Activated CD8-positive, alpha-beta T cell treated with anti-CD3 and anti-CD28 coated beads for 36 hours (primary cell): ENCODE measurements at regions not wholly inside any gene's neighbourhood (a gene's known extent, or its start where the extent isn't known, plus 50 kb on each side); places are given as distances from the start of the nearest gene placed in this dataset.

Experiments
- ATAC-seq: fragments of 200-7000 bp; cut with Tn5 transposase; one replicate; pipeline ENCODE4 v1.10.0; 2021; ENCODE audit warnings: mild to moderate bottlenecking, moderate library complexity
- CTCF ChIA-PET: fragments of 350-600 bp; sonication (Branson Sonifier 250); formaldehyde crosslinking; loops from one replicate; lab custom pipeline; 2021; ENCODE audit warnings: antibody characterized with exemption; lab: Charles Lee
- POLR2A ChIA-PET: fragments of 350-600 bp; sonication (Branson Sonifier 250); formaldehyde crosslinking; loops from one replicate; lab custom pipeline; 2021; ENCODE audit warnings: antibody characterized with exemption; lab: Charles Lee
- DNase-seq: peaks from one replicate; pipeline ENCODE4 v3.0.0-alpha.2; 2020
- H3K27ac Mint-ChIP-seq: one replicate; pipeline ENCODE4 v1.8.0; 2021; ENCODE audit warnings: mild to moderate bottlenecking, mixed read lengths
- H3K27me3 Mint-ChIP-seq: one replicate; pipeline ENCODE4 v1.8.0; 2021; ENCODE audit warnings: mixed read lengths
- H3K36me3 Mint-ChIP-seq: one replicate; pipeline ENCODE4 v1.8.0; 2021; ENCODE audit warnings: low read depth, mixed read lengths
- H3K4me1 Mint-ChIP-seq: one replicate; pipeline ENCODE4 v1.8.0; 2021; ENCODE audit warnings: low read depth, mixed read lengths
- H3K4me3 Mint-ChIP-seq: one replicate; pipeline ENCODE4 v1.8.0; 2021; ENCODE audit warnings: mild to moderate bottlenecking, moderate library complexity, mixed read lengths
- H3K9me3 Mint-ChIP-seq: one replicate; pipeline ENCODE4 v1.8.0; 2021; ENCODE audit warnings: mixed read lengths
- intact Hi-C: fragments of 100-400 bp; cut with micrococcal nuclease; formaldehyde crosslinking; loops from one replicate; pipeline ENCODE4 v1.10.0; 2022
- TF ChIP-seq, protein P1 (sequence below): fragments of 200-600 bp; IDR thresholded peaks from one replicate; pipeline ENCODE4 v1.8.0; 2022; ENCODE audit warnings: antibody characterized with exemption, mild to moderate bottlenecking

DNA sequence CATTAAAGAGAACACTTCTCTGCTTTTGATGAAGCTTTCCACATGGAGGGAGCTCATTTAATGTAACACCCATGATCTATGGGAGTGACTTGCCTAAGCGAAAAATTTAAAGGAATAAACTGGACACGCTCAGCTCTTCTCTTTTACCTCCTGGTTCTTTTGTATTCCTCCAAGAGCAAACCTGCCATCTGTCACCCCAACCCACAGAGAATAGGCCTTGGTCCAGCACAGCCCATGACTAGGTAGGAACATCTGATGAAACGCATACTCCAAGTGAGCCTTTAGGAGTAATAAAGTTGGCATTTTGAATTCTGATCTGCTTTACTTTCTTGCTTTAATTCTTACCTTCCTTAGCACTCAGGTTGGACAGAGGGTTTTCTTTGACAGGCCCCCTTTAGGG lies 389.0 kb downstream of the HNRNPD start:
- Mint-ChIP-seq H3K36me3 (no peaks in the 10 kb centered on the region), H3K4me3 (no peak overlapping the region), H3K9me3 (no peaks in the 10 kb centered on the region), H3K4me1 (no peaks in the 10 kb centered on the region), H3K27ac (no peak overlapping the region), H3K27me3 (peaks cover 7% of the 10 kb centered on the region)
- ATAC-seq = no peak
- POLR2A ChIA-PET = no interaction called here
- TF ChIP-seq, protein P1, sequence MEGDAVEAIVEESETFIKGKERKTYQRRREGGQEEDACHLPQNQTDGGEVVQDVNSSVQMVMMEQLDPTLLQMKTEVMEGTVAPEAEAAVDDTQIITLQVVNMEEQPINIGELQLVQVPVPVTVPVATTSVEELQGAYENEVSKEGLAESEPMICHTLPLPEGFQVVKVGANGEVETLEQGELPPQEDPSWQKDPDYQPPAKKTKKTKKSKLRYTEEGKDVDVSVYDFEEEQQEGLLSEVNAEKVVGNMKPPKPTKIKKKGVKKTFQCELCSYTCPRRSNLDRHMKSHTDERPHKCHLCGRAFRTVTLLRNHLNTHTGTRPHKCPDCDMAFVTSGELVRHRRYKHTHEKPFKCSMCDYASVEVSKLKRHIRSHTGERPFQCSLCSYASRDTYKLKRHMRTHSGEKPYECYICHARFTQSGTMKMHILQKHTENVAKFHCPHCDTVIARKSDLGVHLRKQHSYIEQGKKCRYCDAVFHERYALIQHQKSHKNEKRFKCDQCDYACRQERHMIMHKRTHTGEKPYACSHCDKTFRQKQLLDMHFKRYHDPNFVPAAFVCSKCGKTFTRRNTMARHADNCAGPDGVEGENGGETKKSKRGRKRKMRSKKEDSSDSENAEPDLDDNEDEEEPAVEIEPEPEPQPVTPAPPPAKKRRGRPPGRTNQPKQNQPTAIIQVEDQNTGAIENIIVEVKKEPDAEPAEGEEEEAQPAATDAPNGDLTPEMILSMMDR = no peak
- intact Hi-C loops = no loop called here
- CTCF ChIA-PET = interaction anchor here (0.9 kb wide), 1 partner anchor 23 kb away, joined by 3 read pairs; no protein-coding TSS in a partner anchor
- no peak for DNase-seq

DNA sequence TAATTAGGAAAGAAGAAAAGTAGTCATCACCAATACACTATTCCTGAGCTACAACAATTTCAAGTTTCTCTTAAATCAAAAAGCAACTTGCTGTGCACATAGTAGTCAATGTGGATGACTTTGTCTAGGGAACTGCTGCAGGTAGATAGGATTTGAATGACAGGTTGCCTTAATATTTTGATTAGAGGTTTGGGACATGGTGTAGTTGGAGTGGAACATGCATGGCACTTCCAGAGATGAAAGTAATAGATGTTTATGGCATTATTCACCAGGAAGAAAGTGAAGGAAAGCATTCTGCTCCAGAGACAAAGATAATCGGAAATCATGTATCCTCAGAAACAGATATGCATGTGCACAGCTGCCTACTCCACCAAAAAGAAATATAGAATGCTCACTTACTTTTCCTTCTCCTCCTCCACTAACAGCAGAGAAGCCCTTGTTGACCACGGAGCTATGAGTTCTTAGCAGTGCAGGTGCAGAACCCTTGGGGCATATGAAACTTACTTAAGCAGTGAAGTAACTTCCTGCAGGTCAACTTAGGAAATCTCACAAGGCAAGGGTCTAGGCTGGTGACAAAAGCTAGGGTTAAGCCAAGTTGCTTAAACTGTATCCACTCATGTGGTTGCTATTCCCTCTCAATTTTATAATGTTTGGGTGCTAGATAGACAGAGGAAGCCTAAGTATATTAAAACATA lies 390.8 kb downstream of the HNRNPD start:
- TF ChIP-seq, protein P1 = no peak
- POLR2A ChIA-PET = no interaction called here
- Mint-ChIP-seq H3K9me3 (no peaks in the 10 kb centered on the region), H3K4me1 (no peaks in the 10 kb centered on the region), H3K27ac (no peak overlapping the region), H3K36me3 (no peaks in the 10 kb centered on the region), H3K27me3 (peaks cover under 1% of the 10 kb centered on the region), H3K4me3 (no peak overlapping the region)
- intact Hi-C loops = no loop called here
- CTCF ChIA-PET = interaction anchor here (1.0 kb wide), 1 partner anchor 18 kb away, joined by 3 read pairs; no protein-coding TSS in a partner anchor
- no peak for DNase-seq
- no peak for ATAC-seq

DNA sequence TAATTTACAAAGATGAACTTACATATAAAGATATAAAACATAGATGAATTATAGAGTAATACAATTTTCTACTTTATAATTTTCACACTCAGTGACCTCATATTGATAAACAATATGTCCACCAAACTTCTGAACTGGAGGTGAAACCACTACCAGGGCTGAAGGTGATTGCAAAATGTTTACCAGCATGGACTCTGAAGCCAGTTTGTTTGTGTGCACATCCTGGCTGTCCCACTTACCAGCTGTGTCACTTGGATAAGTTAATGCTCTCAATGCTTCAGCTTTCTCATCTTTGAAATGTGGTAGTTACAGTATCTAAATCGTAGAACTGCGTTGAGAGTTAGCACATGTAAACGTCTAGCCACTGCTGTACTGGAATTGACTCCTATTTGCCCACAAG lies 392.6 kb downstream of the HNRNPD start:
- TF ChIP-seq, protein P1 = no peak
- no peak overlapping the region for H3K27ac Mint-ChIP-seq
- intact Hi-C loops = no loop called here
- CTCF ChIA-PET = no interaction called here
- no peaks in the 10 kb centered on the region for H3K36me3 Mint-ChIP-seq
- H3K27me3 Mint-ChIP-seq = no peaks in the 10 kb centered on the region
- no peak overlapping the region for H3K4me3 Mint-ChIP-seq
- no peaks in the 10 kb centered on the region for H3K4me1 Mint-ChIP-seq
- ATAC-seq (no peak), DNase-seq (no peak)
- no peaks in the 10 kb centered on the region for H3K9me3 Mint-ChIP-seq
- POLR2A ChIA-PET = interaction anchor here (0.6 kb wide), 1 partner anchor 14 kb away, joined by 3 read pairs; no protein-coding TSS in a partner anchor

DNA sequence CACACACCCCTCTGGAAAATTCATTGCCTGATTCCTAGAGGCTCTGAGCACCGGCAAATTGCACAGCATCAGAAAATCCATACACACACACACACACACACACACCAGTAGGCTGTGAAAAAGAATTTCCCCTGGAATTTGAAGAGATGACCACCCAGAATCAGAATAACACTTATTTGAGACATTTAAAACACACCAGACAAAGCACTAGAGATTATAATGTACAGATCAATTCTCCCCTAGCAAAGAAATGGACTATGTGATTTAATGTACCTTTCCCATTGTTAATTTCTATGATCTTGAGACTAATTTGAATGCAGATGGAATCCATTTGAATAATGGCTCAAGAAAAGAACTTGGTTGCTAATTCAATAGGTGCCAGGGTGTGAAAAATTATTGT lies 399.3 kb downstream of the HNRNPD start:
- H3K36me3 Mint-ChIP-seq = no peaks in the 10 kb centered on the region
- no peak for ATAC-seq
- no peak for DNase-seq
- H3K4me3 Mint-ChIP-seq = no peak overlapping the region
- no peaks in the 10 kb centered on the region for H3K4me1 Mint-ChIP-seq
- H3K27me3 Mint-ChIP-seq = no peaks in the 10 kb centered on the region
- H3K9me3 Mint-ChIP-seq = no peaks in the 10 kb centered on the region
- ChIA-PET POLR2A (no interaction called here), CTCF (no interaction called here)
- H3K27ac Mint-ChIP-seq = no peak overlapping the region
- intact Hi-C loops = no loop called here
- TF ChIP-seq, protein P1 = no peak

DNA sequence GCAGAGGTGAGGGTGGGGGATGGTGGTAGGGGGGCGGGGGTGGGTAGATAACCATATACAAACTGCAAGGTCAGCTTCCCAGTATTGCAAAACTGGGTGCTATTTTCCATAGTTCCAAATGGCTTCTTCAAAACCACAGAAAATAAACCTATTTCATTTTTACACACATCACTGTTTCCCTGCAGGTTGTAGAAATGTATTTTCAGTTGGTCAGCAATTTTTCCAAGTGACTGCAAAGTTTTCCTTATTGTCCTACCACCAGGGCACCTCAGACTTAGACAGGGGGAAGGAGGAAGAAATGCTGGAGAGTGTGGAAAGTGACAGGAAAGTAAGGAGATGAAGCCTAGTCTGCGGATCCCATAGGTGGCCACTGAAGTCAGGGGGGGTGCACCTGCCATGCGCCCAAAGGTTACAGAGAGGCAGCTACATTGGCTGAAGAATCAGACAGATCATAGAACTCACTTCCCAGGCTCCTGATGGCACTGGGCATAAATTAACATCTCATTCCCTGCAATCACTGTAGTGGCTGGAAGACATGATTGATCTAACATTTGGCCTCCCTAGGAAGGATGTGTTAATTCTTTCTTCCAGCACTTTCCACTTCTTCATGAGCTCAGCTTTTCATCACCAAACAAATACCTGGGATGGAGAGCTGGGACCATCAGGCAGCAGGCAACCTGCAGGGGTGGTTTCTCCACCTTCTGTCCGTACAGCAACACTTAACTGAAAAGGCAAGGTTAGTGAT lies 402.0 kb downstream of the HNRNPD start:
- intact Hi-C loops = no loop called here
- ATAC-seq (no peak), DNase-seq (no peak)
- H3K4me1 Mint-ChIP-seq = no peaks in the 10 kb centered on the region
- TF ChIP-seq, protein P1 = no peak
- ChIA-PET POLR2A (no interaction called here), CTCF (interaction anchor here (1.3 kb wide), 1 partner anchor 58 kb away, joined by 4 read pairs; no protein-coding TSS in a partner anchor)
- H3K27me3 Mint-ChIP-seq = peaks cover 6% of the 10 kb centered on the region
- H3K9me3 Mint-ChIP-seq = no peaks in the 10 kb centered on the region
- no peaks in the 10 kb centered on the region for H3K36me3 Mint-ChIP-seq
- H3K27ac Mint-ChIP-seq = no peak overlapping the region
- H3K4me3 Mint-ChIP-seq = no peak overlapping the region
